Neural progenitor cell (in vitro differentiated cells): ENCODE measurements at regions not wholly inside any gene's neighbourhood (a gene's known extent, or its start where the extent isn't known, plus 50 kb on each side); places are given as distances from the start of the nearest gene placed in this dataset.

Experiments used
- DNase-seq: peaks from one replicate; pipeline ENCODE4 v3.0.0-alpha.2; 2016; ENCODE audit warnings: low spot score
- H2AFZ ChIP-seq: fragments of 200-600 bp; sonication (generic); replicated peaks from 2 replicates; pipeline ENCODE4 v1.6.1; 2016; ENCODE audit warnings: antibody characterized with exemption
- H3F3A ChIP-seq: fragments of 200-600 bp; sonication (generic); 2 replicates; pipeline ENCODE4 v1.6.1; 2016; ENCODE audit warnings: antibody characterized with exemption, low read depth
- H3K27ac ChIP-seq: fragments of 200-600 bp; sonication (generic); 2 replicates; pipeline ENCODE4 v1.5.1; 2016; ENCODE audit warnings: mild to moderate bottlenecking
- H3K27me3 ChIP-seq: fragments of 200-600 bp; sonication (generic); 2 replicates; pipeline ENCODE4 v1.6.1; 2016; ENCODE audit warnings: mild to moderate bottlenecking, moderate library complexity
- H3K36me3 ChIP-seq: fragments of 200-600 bp; sonication (generic); 2 replicates; pipeline ENCODE4 v1.5.1; 2016
- H3K4me1 ChIP-seq: fragments of 200-600 bp; sonication (generic); 2 replicates; pipeline ENCODE4 v1.6.1; 2016; ENCODE audit warnings: mixed run types
- H3K4me2 ChIP-seq: fragments of 200-600 bp; sonication (generic); 2 replicates; pipeline ENCODE4 v1.6.1; 2016
- H3K4me3 ChIP-seq: fragments of 200-600 bp; sonication (generic); 2 replicates; pipeline ENCODE4 v1.5.1; 2016
- H3K79me2 ChIP-seq: fragments of 200-600 bp; sonication (generic); 2 replicates; pipeline ENCODE4 v1.6.1; 2016; ENCODE audit warnings: low read depth
- H3K9ac ChIP-seq: fragments of 200-600 bp; sonication (generic); 2 replicates; pipeline ENCODE4 v1.6.1; 2016
- H3K9me3 ChIP-seq: fragments of 200-600 bp; sonication (generic); 2 replicates; pipeline ENCODE4 v1.5.1; 2016; ENCODE audit warnings: low read depth
- H4K20me1 ChIP-seq: fragments of 200-600 bp; sonication (generic); 2 replicates; pipeline ENCODE4 v1.6.1; 2016; ENCODE audit warnings: low read depth
- H3K27ac Mint-ChIP-seq: 3 replicates; pipeline ENCODE4 v1.8.0; 2021; ENCODE audit warnings: mixed read lengths
- H3K27me3 Mint-ChIP-seq: 2 replicates; pipeline ENCODE4 v1.8.0; 2022; ENCODE audit warnings: low read depth, mild to moderate bottlenecking, inconsistent platforms, moderate library complexity, mixed read lengths; ENCODE audit not compliant: insufficient read depth
- H3K36me3 Mint-ChIP-seq: 3 replicates; pipeline ENCODE4 v1.8.0; 2021; ENCODE audit warnings: mixed read lengths
- H3K4me1 Mint-ChIP-seq: 3 replicates; pipeline ENCODE4 v1.8.0; 2021; ENCODE audit warnings: mixed read lengths
- H3K4me3 Mint-ChIP-seq: 3 replicates; pipeline ENCODE4 v1.8.0; 2021; ENCODE audit warnings: mild to moderate bottlenecking, moderate library complexity, mixed read lengths
- H3K9me3 Mint-ChIP-seq: 3 replicates; pipeline ENCODE4 v1.8.0; 2020; ENCODE audit warnings: mixed read lengths
- EZH2 ChIP-seq: fragments of 200-600 bp; sonication (generic); IDR thresholded peaks from 2 replicates; pipeline ENCODE4 v1.6.1; 2017; ENCODE audit warnings: antibody characterized with exemption, mild to moderate bottlenecking, moderate library complexity
- EZH2phosphoT487 ChIP-seq: fragments of 200-600 bp; sonication (generic); IDR thresholded peaks from 2 replicates; pipeline ENCODE4 v1.6.1; 2017; ENCODE audit warnings: antibody characterized with exemption
- TF ChIP-seq, protein P1 (sequence below): fragments of 200-600 bp; sonication (generic); IDR thresholded peaks from 2 replicates; pipeline ENCODE4 v1.5.1; 2017; ENCODE audit warnings: antibody characterized with exemption, mild to moderate bottlenecking

GRCh38 chr9:25224309-25224708 lies 453.9 kb downstream of the TUSC1 start:
- no peak for TF ChIP-seq EZH2phosphoT487
- TF ChIP-seq, protein P1, sequence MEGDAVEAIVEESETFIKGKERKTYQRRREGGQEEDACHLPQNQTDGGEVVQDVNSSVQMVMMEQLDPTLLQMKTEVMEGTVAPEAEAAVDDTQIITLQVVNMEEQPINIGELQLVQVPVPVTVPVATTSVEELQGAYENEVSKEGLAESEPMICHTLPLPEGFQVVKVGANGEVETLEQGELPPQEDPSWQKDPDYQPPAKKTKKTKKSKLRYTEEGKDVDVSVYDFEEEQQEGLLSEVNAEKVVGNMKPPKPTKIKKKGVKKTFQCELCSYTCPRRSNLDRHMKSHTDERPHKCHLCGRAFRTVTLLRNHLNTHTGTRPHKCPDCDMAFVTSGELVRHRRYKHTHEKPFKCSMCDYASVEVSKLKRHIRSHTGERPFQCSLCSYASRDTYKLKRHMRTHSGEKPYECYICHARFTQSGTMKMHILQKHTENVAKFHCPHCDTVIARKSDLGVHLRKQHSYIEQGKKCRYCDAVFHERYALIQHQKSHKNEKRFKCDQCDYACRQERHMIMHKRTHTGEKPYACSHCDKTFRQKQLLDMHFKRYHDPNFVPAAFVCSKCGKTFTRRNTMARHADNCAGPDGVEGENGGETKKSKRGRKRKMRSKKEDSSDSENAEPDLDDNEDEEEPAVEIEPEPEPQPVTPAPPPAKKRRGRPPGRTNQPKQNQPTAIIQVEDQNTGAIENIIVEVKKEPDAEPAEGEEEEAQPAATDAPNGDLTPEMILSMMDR = peak; percentile 23
- Mint-ChIP-seq H3K36me3 (peaks cover 2% of the 10 kb centered on the region), H3K4me1 (peaks cover 3% of the 10 kb centered on the region), H3K9me3 (peaks cover 3% of the 10 kb centered on the region), H3K4me3 (no peak overlapping the region), H3K27ac (no peak overlapping the region), H3K27me3 (peaks cover 2% of the 10 kb centered on the region)
- no peaks in the 10 kb centered on the region for H4K20me1 ChIP-seq
- H3K36me3 ChIP-seq = no peaks in the 10 kb centered on the region
- H3F3A ChIP-seq = no peaks in the 10 kb centered on the region
- H2AFZ ChIP-seq = no peak overlapping the region
- no peak overlapping the region for H3K9ac ChIP-seq
- no peak overlapping the region for H3K4me2 ChIP-seq
- no peak overlapping the region for H3K4me3 ChIP-seq
- H3K27ac ChIP-seq = no peak overlapping the region
- H3K4me1 ChIP-seq = no peaks in the 10 kb centered on the region
- no peaks in the 10 kb centered on the region for H3K9me3 ChIP-seq
- no peaks in the 10 kb centered on the region for H3K27me3 ChIP-seq
- no peaks in the 10 kb centered on the region for H3K79me2 ChIP-seq
- no peak for DNase-seq

- no peak overlapping the region for H3K9ac ChIP-seq
- TF ChIP-seq EZH2phosphoT487 = no peak
- no peak for TF ChIP-seq EZH2
- TF ChIP-seq, protein P1 = no peak
- no peaks in the 10 kb centered on the region for H3K9me3 ChIP-seq
- H3F3A ChIP-seq = no peaks in the 10 kb centered on the region
- DNase-seq = no peak
- H3K27me3 Mint-ChIP-seq = no peaks in the 10 kb centered on the region
- no peaks in the 10 kb centered on the region for H3K79me2 ChIP-seq
- H3K4me2 ChIP-seq = no peak overlapping the region
- H3K4me3 ChIP-seq = no peak overlapping the region
- H2AFZ ChIP-seq = peak overlapping the region; percentile 47
- no peaks in the 10 kb centered on the region for H3K27me3 ChIP-seq
- no peaks in the 10 kb centered on the region for H4K20me1 ChIP-seq
- no peaks in the 10 kb centered on the region for H3K36me3 Mint-ChIP-seq
- no peak overlapping the region for H3K4me3 Mint-ChIP-seq
- H3K27ac Mint-ChIP-seq = no peak overlapping the region
- H3K4me1 ChIP-seq = no peaks in the 10 kb centered on the region
- no peak overlapping the region for H3K27ac ChIP-seq
- H3K36me3 ChIP-seq = no peaks in the 10 kb centered on the region
- H3K4me1 Mint-ChIP-seq = peaks cover 2% of the 10 kb centered on the region
- no peaks in the 10 kb centered on the region for H3K9me3 Mint-ChIP-seq
These were observed 465.9 kb downstream of the TUSC1 start for GRCh38 chr9:25212361-25212760.

GRCh38 chr9:25207402-25208195 lies 470.6 kb downstream of the TUSC1 start:
- Histone ChIP-seq H3K27me3 (no peaks in the 10 kb centered on the region), H3K36me3 (no peaks in the 10 kb centered on the region), H2AFZ (no peak overlapping the region), H3K79me2 (no peaks in the 10 kb centered on the region), H4K20me1 (no peaks in the 10 kb centered on the region), H3K27ac (no peak overlapping the region), H3K4me3 (no peak overlapping the region), H3F3A (no peaks in the 10 kb centered on the region), H3K4me2 (no peak overlapping the region), H3K9ac (no peak overlapping the region), H3K9me3 (no peaks in the 10 kb centered on the region), H3K4me1 (peaks cover 12% of the 10 kb centered on the region)
- DNase-seq = peak; percentile 20
- no peaks in the 10 kb centered on the region for H3K36me3 Mint-ChIP-seq
- no peak for TF ChIP-seq EZH2
- no peak for TF ChIP-seq EZH2phosphoT487
- TF ChIP-seq, protein P1 = no peak
- peaks cover 2% of the 10 kb centered on the region for H3K9me3 Mint-ChIP-seq
- H3K27me3 Mint-ChIP-seq = no peaks in the 10 kb centered on the region
- no peak overlapping the region for H3K27ac Mint-ChIP-seq
- no peak overlapping the region for H3K4me3 Mint-ChIP-seq
- peaks cover 4% of the 10 kb centered on the region for H3K4me1 Mint-ChIP-seq
